ENCODE measurements at regions not wholly inside any gene's neighbourhood (a gene's known extent, or its start where the extent isn't known, plus 50 kb on each side); places are given as distances from the start of the nearest gene placed in this dataset.

DNA sequence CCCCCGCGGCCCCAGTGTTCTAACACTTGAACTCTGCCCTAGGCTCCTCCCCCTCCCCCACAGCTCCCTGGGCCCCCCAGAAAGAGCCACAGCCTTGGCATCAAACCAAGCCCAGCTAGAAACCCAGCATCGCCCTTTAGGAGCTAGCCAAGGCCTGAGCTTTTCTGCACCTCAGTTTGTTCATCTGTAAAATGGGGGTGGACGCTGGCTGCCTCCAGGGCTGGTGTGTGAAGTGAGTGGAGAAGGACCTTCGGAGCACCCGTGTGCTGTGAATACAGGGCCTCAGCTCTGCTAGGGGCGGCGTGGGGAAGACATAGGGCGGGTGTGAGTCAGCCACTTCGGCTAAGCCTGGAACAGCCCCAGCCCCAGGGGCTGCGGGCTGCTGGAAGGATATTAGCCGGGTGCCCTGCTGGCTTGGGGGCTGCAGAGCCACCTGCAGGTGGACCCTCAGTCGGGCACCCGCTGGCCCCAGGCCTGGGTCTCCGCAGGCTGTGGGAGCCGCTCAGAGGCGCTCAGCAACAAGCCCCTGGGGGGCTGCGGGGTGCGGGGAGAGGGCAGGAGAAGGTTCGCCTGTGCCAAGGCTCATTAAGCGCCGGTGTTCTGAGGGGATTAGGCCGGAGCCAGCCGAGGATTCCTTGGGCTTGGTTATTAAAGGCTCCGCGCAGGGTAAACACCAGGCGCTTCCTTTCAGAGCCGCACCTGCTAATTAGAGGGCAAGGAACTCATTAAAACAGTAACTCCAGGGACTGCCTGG, 217.0 kb upstream of the CIBAR2 start:
- DNase-seq = no peak

- DNase-seq = no peak
Observed at GRCh38 chr16:85330006-85330693, 217.9 kb upstream of the CIBAR2 start.

GRCh38 chr16:85330694-85331188, 218.5 kb upstream of the CIBAR2 start:
- DNase-seq = peak; percentile 40 to 66

DNA sequence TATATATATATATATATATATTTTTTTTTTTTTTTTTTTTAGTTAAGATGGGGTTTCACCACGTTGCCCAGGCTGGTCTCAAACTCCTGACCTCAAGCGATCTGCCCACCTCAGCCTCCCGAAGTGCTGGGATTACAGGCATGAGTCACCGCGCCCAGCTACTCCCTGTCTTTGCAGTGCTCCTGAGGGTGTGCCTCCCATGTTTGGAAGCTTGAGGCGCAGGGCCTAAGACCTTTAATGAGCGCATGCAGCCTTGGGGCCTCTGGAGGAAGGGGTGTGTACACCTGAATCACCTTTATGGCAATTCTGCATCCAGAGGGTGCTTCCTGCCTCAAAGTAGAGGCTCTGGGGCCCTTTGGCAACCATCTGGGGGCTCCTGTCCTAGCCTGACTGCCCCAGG, 219.4 kb upstream of the CIBAR2 start:
- no peak for DNase-seq

GRCh38 chr16:85332175-85332574, 219.9 kb upstream of the CIBAR2 start:
- no peak for DNase-seq

GRCh38 chr16:85333337-85333736, 221.1 kb upstream of the CIBAR2 start:
- DNase-seq = no peak

- DNase-seq = no peak
Observed at GRCh38 chr16:85333744-85334640, 221.7 kb upstream of the CIBAR2 start.

- DNase-seq = no peak
Observed at GRCh38 chr16:85334718-85335583, 222.7 kb upstream of the CIBAR2 start.

- DNase-seq = no peak
Observed at GRCh38 chr16:85335584-85336491, 223.6 kb upstream of the CIBAR2 start.

- DNase-seq = no peak
Observed at GRCh38 chr16:85337910-85338637, 225.8 kb upstream of the CIBAR2 start.

DNA sequence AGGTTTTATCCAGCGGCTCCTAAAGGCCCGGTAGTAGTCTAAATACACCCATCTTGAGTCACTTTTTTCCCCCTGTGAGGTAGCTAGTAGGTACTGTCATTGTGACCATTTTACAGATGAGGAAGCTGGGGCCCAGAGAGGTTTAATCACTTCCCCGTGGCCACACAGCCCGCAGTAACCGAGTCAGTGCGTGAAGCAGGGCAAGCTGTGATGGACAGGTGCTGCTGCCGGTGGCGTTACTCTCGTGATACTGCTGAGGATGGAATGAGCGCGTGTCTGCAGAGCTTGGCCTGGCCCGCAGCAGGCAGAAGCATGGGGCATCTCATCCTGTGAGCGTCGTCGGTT, 226.3 kb upstream of the CIBAR2 start:
- DNase-seq = no peak

- no peak for DNase-seq
Observed at GRCh38 chr16:85338989-85339685, 226.9 kb upstream of the CIBAR2 start.

DNA sequence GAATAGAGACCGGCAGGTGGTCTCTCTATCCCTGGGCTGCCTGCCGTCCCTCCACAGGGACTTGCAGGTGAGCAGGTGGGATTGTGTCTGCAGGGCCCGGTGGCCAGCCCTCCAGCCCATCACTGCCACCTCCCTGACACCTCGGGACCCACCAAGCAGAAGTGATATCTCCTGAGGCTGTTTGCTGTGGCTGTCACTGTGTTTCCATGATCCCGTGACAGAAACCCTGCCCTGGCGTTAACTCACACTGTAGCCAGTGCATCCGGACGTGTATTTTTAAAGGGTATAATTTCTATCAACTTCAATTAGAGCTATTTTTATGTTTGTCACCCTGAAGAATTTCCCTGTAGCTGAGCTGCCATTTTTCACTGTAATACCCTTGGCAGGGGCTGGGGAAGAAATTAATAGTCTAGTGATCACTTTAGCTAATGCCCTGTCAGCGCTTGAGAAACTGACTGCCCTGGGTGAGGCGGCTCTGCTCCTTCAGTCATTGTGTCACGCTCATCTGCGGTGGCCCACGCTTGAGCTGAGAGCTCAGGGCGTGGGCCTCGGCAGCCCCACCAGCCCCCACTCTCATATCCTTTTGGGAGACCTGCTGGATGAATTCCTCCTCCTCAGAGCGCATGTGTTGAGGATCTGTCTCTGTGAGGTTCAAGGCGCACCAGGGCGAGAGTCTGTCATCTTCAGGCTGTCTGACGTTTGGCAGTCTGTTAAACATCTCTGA, 229.9 kb upstream of the CIBAR2 start:
- no peak for DNase-seq

DNA sequence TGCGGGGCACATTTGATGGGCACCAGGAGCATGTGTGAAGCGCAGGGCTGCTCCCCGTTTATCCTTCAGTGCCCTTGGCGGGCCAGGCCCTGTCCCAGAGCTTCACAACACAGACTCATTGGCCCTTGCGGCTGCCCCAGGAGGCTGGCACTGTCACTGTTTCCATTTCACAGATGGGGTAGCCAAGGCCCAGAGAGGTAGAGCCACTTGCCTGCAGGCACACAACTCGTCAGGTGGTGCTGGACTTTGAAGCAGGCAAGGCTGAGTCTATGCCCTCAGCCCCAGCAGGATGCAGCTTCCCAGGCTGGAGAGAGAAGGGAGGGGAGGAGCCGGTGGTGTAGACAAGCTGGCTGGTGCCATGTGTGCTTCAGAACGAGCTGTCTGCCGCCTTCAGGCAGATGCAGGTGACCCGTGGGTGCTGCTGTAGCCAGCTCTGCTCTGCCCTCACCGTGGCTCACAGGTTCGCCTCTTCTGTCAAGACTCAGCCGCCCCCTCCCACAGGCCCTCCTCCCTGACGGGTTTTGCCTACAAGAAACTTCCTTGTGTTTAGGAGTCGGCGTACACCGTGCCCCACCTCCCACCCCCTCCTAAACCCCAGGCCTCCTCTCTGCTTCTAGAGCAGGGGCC, 232.3 kb upstream of the CIBAR2 start:
- DNase-seq = no peak

GRCh38 chr16:85345129-85345639, 232.9 kb upstream of the CIBAR2 start:
- DNase-seq = no peak

DNA sequence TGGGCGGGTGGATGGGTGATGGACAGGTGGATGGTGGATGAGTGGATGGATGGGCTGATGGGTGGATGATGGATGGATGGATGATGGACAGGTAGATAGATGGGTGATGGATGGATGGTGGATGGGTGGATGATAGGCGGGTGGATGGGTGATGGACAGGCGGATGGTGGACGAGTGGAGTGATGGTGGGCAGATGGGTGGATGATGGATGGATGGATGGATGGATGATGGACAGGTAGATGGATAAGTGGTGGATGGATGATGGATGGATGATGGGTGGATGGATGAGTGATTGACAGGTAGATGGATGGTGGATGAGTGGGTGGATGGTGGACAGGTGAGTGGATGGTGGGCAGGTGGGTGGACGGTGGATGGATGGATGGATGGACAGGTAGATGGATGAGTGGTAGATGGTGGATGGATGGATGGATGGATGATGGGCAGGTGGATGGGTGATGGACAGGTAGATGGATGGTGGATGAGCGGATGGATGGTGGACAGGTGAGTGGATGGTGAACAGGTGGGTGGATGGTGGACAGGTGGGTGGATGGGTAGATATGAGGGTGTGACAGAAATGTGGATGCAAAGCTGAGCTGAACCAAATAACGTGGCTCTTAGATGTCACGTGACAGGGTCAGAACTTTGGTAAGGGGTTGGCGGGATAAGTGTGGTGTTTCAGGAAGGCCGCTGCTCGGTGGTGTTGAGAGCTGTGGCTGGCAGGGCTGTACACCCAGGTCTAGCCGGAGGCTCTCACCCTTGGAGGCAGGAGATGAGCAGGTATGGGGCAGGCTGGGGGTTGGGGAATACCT, 234.3 kb upstream of the CIBAR2 start:
- DNase-seq = no peak

GRCh38 chr16:85347213-85347591, 234.9 kb upstream of the CIBAR2 start:
- no peak for DNase-seq

Data from SW 1271 (cell line).